HFF-Myc (cell line): ENCODE measurements at regions not wholly inside any gene's neighbourhood (a gene's known extent, or its start where the extent isn't known, plus 50 kb on each side); places are given as distances from the start of the nearest gene placed in this dataset.

Experiments
- DNase-seq: peaks from one replicate; pipeline ENCODE4 v3.0.0-alpha.2; 2011; ENCODE audit warnings: low read depth; ENCODE audit errors: extremely low read depth
- H3K4me3 ChIP-seq: replicated peaks from 2 replicates; pipeline ENCODE4 v1.5.1; 2011; ENCODE audit warnings: low read depth, mild to moderate bottlenecking, control low read depth, low read length
- CTCF ChIP-seq: IDR thresholded peaks from 2 replicates; pipeline ENCODE4 v1.5.1; 2012; ENCODE audit warnings: mild to moderate bottlenecking, low read depth, low read length, control low read depth; ENCODE audit errors: missing control alignments

- no peak for TF ChIP-seq CTCF
- peak; percentile 98 for DNase-seq
Measured at GRCh38 chr2:42844901-42845821, 52.8 kb upstream of the HAAO start.

GRCh38 chr2:42844366-42844765 is 52.0 kb upstream of the HAAO start:
- no peak overlapping the region for H3K4me3 ChIP-seq
- no peak for DNase-seq
- TF ChIP-seq CTCF = no peak

More at GRCh38 chr2:42844901-42845821, 52.8 kb upstream of the HAAO start:
- 0 out of 2 replicates have a peak overlapping the region, but pooled peaks have one; percentile 5 for H3K4me3 ChIP-seq

GRCh38 chr2:42843611-42844010 is 51.2 kb upstream of the HAAO start:
- TF ChIP-seq CTCF = no peak
- DNase-seq = no peak

GRCh38 chr2:42843131-42843530 is 50.7 kb upstream of the HAAO start:
- no peak for TF ChIP-seq CTCF
- no peak overlapping the region for H3K4me3 ChIP-seq
- DNase-seq = no peak

More at GRCh38 chr2:42843611-42844010, 51.2 kb upstream of the HAAO start:
- H3K4me3 ChIP-seq = no peak overlapping the region

- H3K4me3 ChIP-seq = no peak overlapping the region
- DNase-seq = no peak
- TF ChIP-seq CTCF = no peak
Measured at GRCh38 chr2:42842466-42842865, 50.1 kb upstream of the HAAO start.
